Stomach (tissue), 8 donors: ENCODE measurements at regions not wholly inside any gene's neighbourhood (a gene's known extent, or its start where the extent isn't known, plus 50 kb on each side); places are given as distances from the start of the nearest gene placed in this dataset.

Experiments used
- DNase-seq, 2 donors: peaks; one replicate each; pipeline versions ENCODE4 v3.0.0 to v3.0.0-alpha.2; 2013 to 2019
- H3K27ac ChIP-seq, 5 donors: fragments of 200-600 bp in 4 of 5; sonication (generic) in 4 of 5; one replicate each; pipeline ENCODE4 v1.5.1; 2013 to 2019; ENCODE audit warnings: mild to moderate bottlenecking in 1 of 5, moderate library complexity in 1 of 5
- H3K27me3 ChIP-seq, 3 donors: fragments of 200-600 bp; sonication (generic); one replicate each; pipeline ENCODE4 v1.5.1; 2017 to 2019; ENCODE audit warnings: mixed run types in 1 of 3
- H3K36me3 ChIP-seq, 4 donors: fragments of 200-600 bp; sonication (generic); 1 replicate in 3 of 4; 2 replicates in 1 of 4; pipeline ENCODE4 v1.5.1; 2016 to 2019
- H3K4me1 ChIP-seq, 4 donors: fragments of 200-600 bp; sonication (generic); one replicate each; pipeline ENCODE4 v1.5.1; 2016 to 2019
- H3K4me3 ChIP-seq, 4 donors: fragments of 200-600 bp; sonication (generic) in 3 of 4; one replicate each; pipeline ENCODE4 v1.5.1; 2016 to 2019; ENCODE audit warnings: mild to moderate bottlenecking in 1 of 4
- H3K9me3 ChIP-seq, 4 donors: fragments of 200-600 bp; sonication (generic); one replicate each; pipeline ENCODE4 v1.5.1; 2016 to 2019
- EP300 ChIP-seq: sonication (generic); formaldehyde crosslinking; IDR thresholded peaks from one replicate; pipeline ENCODE4 v1.6.1; 2017; ENCODE audit warnings: antibody characterized with exemption
- POLR2A ChIP-seq, 4 donors: fragments of 450-650 bp; IDR thresholded peaks; one replicate each; pipeline ENCODE4 v1.6.1; 2016; ENCODE audit warnings: antibody characterized with exemption in 4 of 4, control low read depth in 2 of 4, mild to moderate bottlenecking in 1 of 4, moderate library complexity in 1 of 4
- POLR2AphosphoS5 ChIP-seq, 3 donors: sonication (generic); formaldehyde crosslinking; IDR thresholded peaks; one replicate each; pipeline ENCODE4 v1.6.1; 2016; ENCODE audit warnings: antibody characterized with exemption in 3 of 3
- WGBS, 5 donors: extraction: QIAGEN DNeasy Blood & Tissue Kit in 3 of 5; methylation state at CpG; one replicate each; pipeline versions ENCODE4 v1.1.5 to v1.1.7; 2013 to 2018; 5-methylcytosine and 5-hydroxymethylcytosine counted together
- intact Hi-C: fragments of 100-400 bp; cut with DNase I; formaldehyde crosslinking; loops from one replicate; pipeline ENCODE4 v1.15.1; 2023; ENCODE audit warnings: low total_unique reads
- TF ChIP-seq, protein P1 (sequence below), 7 experiments: fragments of 450-650 bp in 4 of 7; fragments of 200-600 bp in 3 of 7; sonication (generic) in 3 of 7; IDR thresholded peaks; one replicate each; pipeline ENCODE4 v1.5.1; 2016 to 2019; ENCODE audit warnings: antibody characterized with exemption in 7 of 7, control low read depth in 2 of 7, mild to moderate bottlenecking in 1 of 7
- donor health status: healthy with polysubstance abuse.
- donor health status: Bipolar disorder and iron deficiency.
- donor health status: healthy.

DNA sequence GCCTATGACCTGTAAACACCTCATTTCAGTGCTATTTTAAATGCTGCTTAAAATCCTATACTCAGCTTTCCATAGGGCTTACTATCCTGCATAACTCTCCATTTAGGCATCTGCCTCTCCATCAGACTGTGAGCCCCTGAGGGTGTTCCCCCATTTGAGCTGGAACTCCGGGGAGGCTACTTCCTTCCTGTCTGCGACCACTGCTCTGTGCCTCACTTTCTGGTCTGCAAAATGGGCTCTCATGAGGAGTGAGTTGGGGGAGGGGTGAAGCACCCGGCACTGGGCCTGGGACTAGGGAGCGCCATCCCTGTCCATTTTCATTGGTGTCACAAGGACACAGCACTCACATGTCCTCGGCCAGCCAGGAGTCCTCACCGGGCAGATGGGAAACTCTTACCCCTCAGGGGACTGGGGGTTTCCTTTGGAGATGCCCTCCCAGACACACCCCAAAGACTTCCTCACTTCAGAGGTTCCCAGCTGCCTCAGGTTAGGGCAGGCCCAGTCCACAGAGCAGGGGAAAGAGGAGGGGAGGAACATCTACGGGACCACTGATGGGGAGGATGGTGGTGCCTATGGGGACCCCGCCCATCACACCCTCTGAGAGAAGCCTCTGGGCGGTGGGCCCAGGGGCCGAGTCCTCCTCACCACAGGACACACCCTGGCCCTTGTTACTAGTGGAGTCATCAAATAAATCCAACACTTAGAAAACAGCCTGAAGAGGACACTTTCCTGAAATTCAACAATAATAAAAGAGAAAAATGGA, 134.9 kb downstream of the MATN1 start:
- H3K36me3 ChIP-seq: no peaks in the 10 kb centered on the region
- WGBS, 5 donors: 60 to 79% (median 75%) methylated on average over 8 to 10 of the region's 10 CpGs
- no peaks in the 10 kb centered on the region for H3K4me1 ChIP-seq
- peaks cover 0 to 18% (median 2%) of the 10 kb centered on the region in 4 donors for H3K9me3 ChIP-seq
- TF ChIP-seq, protein P1, sequence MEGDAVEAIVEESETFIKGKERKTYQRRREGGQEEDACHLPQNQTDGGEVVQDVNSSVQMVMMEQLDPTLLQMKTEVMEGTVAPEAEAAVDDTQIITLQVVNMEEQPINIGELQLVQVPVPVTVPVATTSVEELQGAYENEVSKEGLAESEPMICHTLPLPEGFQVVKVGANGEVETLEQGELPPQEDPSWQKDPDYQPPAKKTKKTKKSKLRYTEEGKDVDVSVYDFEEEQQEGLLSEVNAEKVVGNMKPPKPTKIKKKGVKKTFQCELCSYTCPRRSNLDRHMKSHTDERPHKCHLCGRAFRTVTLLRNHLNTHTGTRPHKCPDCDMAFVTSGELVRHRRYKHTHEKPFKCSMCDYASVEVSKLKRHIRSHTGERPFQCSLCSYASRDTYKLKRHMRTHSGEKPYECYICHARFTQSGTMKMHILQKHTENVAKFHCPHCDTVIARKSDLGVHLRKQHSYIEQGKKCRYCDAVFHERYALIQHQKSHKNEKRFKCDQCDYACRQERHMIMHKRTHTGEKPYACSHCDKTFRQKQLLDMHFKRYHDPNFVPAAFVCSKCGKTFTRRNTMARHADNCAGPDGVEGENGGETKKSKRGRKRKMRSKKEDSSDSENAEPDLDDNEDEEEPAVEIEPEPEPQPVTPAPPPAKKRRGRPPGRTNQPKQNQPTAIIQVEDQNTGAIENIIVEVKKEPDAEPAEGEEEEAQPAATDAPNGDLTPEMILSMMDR (IDR thresholded peaks at IDR 0.05): no peak
- TF ChIP-seq POLR2AphosphoS5 (IDR thresholded peaks at IDR 0.05) (no peak), EP300 (no peak), POLR2A (IDR thresholded peaks at IDR 0.05) (no peak)
- DNase-seq: no peak
- no peak overlapping the region for H3K4me3 ChIP-seq
- intact Hi-C loops: no loop called here
- no peak overlapping the region for H3K27ac ChIP-seq
- peaks cover 0 to 45% (median 3%) of the 10 kb centered on the region in 3 donors for H3K27me3 ChIP-seq

DNA sequence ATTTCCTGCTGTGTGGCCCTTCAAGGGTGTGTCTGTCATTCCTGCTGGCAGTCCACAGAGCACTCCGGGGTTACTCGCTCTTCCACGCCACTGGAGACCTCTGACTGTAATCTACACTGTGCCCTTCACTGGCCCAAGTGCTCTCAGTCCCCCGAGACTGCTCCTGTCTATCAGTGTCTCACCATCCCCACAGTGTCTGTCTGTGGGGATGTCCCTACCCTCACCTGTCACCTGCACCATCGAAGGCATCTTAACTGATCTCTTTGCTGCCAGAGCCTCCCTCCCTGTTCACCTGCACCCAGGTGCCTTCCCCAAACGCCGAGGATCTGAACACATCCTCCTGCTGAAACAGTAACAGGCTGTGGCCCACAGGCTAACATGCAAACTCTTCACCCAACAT, 136.7 kb downstream of the MATN1 start:
- no peak for TF ChIP-seq EP300
- TF ChIP-seq, protein P1 (IDR thresholded peaks at IDR 0.05): no peak
- no peak for TF ChIP-seq POLR2AphosphoS5 (IDR thresholded peaks at IDR 0.05)
- TF ChIP-seq POLR2A (IDR thresholded peaks at IDR 0.05): no peak
- H3K27me3 ChIP-seq: peaks cover 0 to 45% (median 3%) of the 10 kb centered on the region in 3 donors
- no peak for DNase-seq
- H3K9me3 ChIP-seq: peaks cover 0 to 17% (median 11%) of the 10 kb centered on the region in 4 donors
- no peaks in the 10 kb centered on the region for H3K36me3 ChIP-seq
- no peaks in the 10 kb centered on the region for H3K4me1 ChIP-seq
- 57 to 71% (median 66%) methylated on average over 5 to 7 of the region's 7 CpGs for WGBS, 5 donors
- H3K4me3 ChIP-seq: no peak overlapping the region
- intact Hi-C loops: no loop called here
- no peak overlapping the region for H3K27ac ChIP-seq

DNA sequence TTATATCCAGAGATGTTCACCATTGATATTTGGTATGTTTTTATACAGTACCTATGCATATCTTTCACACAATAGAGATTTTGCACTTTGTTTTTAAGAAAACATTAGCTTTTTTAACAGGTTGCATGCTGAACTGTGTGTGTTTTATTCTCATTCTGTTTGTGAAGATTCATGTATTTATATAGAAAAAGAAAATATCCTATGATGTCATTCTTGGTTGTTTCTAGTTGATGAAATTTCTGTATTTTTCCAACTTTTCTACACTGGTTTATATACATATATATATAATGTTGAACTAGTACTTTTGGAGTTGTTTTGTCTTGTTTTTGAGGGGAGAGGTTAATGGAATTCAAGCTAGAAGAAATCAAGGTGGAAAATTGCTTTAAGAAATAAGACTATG, 143.8 kb downstream of the MATN1 start:
- H3K27me3 ChIP-seq: peaks cover 0 to 3% (median 0%) of the 10 kb centered on the region in 3 donors
- no peaks in the 10 kb centered on the region for H3K36me3 ChIP-seq
- no peaks in the 10 kb centered on the region for H3K4me1 ChIP-seq
- no peak for DNase-seq
- no peak for TF ChIP-seq POLR2AphosphoS5 (IDR thresholded peaks at IDR 0.05)
- TF ChIP-seq POLR2A (IDR thresholded peaks at IDR 0.05): no peak
- TF ChIP-seq, protein P1 (IDR thresholded peaks at IDR 0.05): no peak
- TF ChIP-seq EP300: no peak
- H3K27ac ChIP-seq: no peak overlapping the region
- intact Hi-C loops: no loop called here
- peaks cover 0 to 21% (median 11%) of the 10 kb centered on the region in 4 donors for H3K9me3 ChIP-seq
- H3K4me3 ChIP-seq: no peak overlapping the region

DNA sequence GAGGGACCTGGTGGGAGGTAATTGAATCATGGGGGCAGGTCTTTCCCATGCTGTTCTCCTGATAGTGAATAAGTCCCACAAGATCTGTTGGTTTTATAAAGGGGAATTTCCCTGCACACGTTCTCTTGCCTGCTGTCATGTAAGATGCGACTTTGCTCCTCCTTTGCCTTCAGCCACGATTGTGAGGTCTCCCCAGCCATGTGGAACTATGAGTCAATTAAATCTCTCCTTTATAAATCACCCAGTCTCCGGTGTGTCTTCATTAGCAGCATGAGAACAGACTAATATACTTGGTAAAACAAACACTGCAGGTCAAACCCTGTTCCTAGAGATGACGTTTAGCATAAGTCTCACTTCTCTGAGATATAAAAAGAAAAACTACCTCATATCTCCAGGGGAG, 148.3 kb downstream of the MATN1 start:
- WGBS, 5 donors: 52 to 61% (median 56%) methylated on average over 5 of the region's 5 CpGs
- no peaks in the 10 kb centered on the region for H3K36me3 ChIP-seq
- peaks cover 0 to 42% (median 0%) of the 10 kb centered on the region in 3 donors for H3K27me3 ChIP-seq
- no peaks in the 10 kb centered on the region for H3K9me3 ChIP-seq
- no peak for TF ChIP-seq POLR2AphosphoS5 (IDR thresholded peaks at IDR 0.05)
- TF ChIP-seq POLR2A (IDR thresholded peaks at IDR 0.05): no peak
- TF ChIP-seq EP300: no peak
- TF ChIP-seq, protein P1 (IDR thresholded peaks at IDR 0.05): no peak
- no peaks in the 10 kb centered on the region for H3K4me1 ChIP-seq
- intact Hi-C loops: no loop called here
- H3K4me3 ChIP-seq: no peak overlapping the region
- no peak for DNase-seq
- H3K27ac ChIP-seq: no peak overlapping the region
